Nephron (organoid): ENCODE measurements at regions not wholly inside any gene's neighbourhood (a gene's known extent, or its start where the extent isn't known, plus 50 kb on each side); places are given as distances from the start of the nearest gene placed in this dataset.
"Not testable (repeated sequence)": the region's sequence is repeated elsewhere in the genome, so short reads cannot be mapped to it uniquely, and the experiment has no call there.

Experiments used
- H3K27ac Mint-ChIP-seq, 3 experiments: 2 replicates each; pipeline ENCODE4 v1.8.0; 2020; ENCODE audit warnings: mixed read lengths in 3 of 3, mild to moderate bottlenecking in 2 of 3, moderate library complexity in 1 of 3
- H3K27me3 Mint-ChIP-seq: 2 replicates; pipeline ENCODE4 v1.8.0; 2021; ENCODE audit warnings: low read depth, mild to moderate bottlenecking, moderate library complexity, mixed read lengths
- H3K36me3 Mint-ChIP-seq: 2 replicates; pipeline ENCODE4 v1.8.0; 2020; ENCODE audit warnings: low read depth, mixed read lengths
- H3K4me1 Mint-ChIP-seq: 2 replicates; pipeline ENCODE4 v1.8.0; 2020; ENCODE audit warnings: mixed read lengths
- H3K4me3 Mint-ChIP-seq, 3 experiments: 2 replicates each; pipeline ENCODE4 v1.8.0; 2020; ENCODE audit warnings: mild to moderate bottlenecking in 3 of 3, mixed read lengths in 3 of 3, moderate library complexity in 2 of 3
- H3K9me3 Mint-ChIP-seq: 2 replicates; pipeline ENCODE4 v1.8.0; 2020; ENCODE audit warnings: mixed read lengths
- TF ChIP-seq, protein P1 (sequence below), 3 experiments: fragments of 200-600 bp; sonication (generic); IDR thresholded peaks; one replicate each; pipeline ENCODE4 v1.5.0; 2021; ENCODE audit warnings: antibody characterized with exemption in 3 of 3; ENCODE audit not compliant: unreplicated experiment in 3 of 3

DNA sequence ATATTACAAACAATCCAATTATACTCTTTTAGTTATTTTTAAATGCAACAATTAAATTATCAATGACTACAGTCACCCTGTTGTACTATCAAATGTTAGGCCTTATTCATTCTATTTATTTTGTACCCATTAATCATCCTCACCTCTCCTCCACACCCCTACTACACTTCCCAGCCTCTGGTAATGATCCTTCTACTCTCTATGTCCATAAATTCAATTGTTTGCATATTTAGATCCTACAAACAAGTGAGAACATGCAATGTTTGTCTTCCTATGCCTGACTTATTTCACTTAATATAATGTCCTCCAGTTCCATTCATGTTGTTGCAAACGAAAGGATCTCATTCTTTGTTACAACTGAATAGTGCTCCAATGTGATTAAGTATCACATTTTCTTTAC lies 1414.6 kb downstream of the SLITRK1 start:
- Mint-ChIP-seq H3K4me1 (no peaks in the 10 kb centered on the region), H3K36me3 (no peaks in the 10 kb centered on the region), H3K27ac (no peak overlapping the region), H3K27me3 (peaks cover 3% of the 10 kb centered on the region), H3K4me3 (no peak overlapping the region), H3K9me3 (no peaks in the 10 kb centered on the region)
- TF ChIP-seq, protein P1, sequence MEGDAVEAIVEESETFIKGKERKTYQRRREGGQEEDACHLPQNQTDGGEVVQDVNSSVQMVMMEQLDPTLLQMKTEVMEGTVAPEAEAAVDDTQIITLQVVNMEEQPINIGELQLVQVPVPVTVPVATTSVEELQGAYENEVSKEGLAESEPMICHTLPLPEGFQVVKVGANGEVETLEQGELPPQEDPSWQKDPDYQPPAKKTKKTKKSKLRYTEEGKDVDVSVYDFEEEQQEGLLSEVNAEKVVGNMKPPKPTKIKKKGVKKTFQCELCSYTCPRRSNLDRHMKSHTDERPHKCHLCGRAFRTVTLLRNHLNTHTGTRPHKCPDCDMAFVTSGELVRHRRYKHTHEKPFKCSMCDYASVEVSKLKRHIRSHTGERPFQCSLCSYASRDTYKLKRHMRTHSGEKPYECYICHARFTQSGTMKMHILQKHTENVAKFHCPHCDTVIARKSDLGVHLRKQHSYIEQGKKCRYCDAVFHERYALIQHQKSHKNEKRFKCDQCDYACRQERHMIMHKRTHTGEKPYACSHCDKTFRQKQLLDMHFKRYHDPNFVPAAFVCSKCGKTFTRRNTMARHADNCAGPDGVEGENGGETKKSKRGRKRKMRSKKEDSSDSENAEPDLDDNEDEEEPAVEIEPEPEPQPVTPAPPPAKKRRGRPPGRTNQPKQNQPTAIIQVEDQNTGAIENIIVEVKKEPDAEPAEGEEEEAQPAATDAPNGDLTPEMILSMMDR (IDR thresholded peaks at IDR 0.05; ENCODE audit: unreplicated experiment in 3 of 3): no peak

DNA sequence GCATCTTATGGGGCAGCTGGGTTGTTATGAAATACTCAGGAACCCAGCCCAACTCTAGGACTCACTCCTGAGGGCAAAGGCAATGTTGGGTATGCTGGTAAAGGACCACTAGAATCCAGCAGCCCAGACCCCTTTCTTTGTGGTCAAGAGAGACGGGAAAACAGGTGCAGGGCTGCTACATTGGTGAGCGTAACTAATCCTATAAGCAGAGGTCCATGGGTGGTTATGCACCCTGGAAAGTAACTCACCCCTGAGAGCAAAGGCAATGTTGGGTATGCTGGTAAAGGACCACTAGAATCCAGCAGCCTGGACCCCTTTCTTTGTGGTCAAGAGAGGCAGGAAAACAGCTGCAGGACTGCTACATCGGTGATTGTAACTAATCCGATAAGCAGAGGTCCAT lies 1422.7 kb downstream of the SLITRK1 start:
- not testable (repeated sequence) for H3K27ac Mint-ChIP-seq, H3K36me3 Mint-ChIP-seq, H3K4me1 Mint-ChIP-seq, H3K27me3 Mint-ChIP-seq, H3K4me3 Mint-ChIP-seq, H3K9me3 Mint-ChIP-seq

DNA sequence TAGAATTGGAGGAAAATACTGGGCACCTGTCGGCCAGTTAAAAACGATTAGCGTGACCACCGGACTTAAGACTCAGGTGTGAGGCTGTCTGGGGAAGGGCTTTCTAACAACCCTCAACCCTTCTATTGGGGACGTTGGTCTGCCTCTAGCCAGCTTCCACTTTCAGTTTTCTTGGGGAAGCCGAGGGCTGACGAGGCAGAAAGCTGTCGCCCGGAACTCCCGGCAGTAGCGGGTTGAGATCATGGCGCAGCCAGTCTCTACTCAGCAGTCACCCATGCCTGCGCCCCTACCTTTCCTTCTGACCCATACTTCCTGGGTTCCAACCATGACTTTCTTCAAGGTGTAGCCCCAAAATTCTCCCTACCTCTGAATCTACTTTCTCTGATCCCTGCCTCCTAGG lies 1424.1 kb downstream of the SLITRK1 start:
- Mint-ChIP-seq H3K27me3 (no peaks in the 10 kb centered on the region), H3K9me3 (no peaks in the 10 kb centered on the region), H3K36me3 (no peaks in the 10 kb centered on the region), H3K4me1 (no peaks in the 10 kb centered on the region), H3K27ac (no peak overlapping the region), H3K4me3 (no peak overlapping the region)
- TF ChIP-seq, protein P1 (IDR thresholded peaks at IDR 0.05; ENCODE audit: unreplicated experiment in 3 of 3): no peak

DNA sequence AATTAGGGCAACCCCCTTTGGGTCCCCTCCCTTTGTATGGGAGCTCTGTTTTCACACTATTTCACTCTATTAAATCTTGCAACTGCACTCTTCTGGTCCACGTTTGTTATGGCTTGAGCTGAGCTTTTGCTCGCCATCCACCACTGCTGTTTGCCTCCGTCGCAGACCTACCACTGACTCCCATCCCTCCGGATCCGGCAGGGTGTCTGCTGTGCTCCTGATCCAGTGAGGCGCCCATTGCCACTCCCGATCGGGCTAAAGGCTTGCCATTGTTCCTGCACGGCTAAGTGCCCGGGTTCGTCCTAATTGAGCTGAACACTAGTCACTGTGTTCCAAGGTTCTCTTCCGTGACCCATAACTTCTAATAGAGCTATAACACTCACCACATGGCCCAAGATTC lies 1424.7 kb downstream of the SLITRK1 start:
- not testable (repeated sequence) for H3K27ac Mint-ChIP-seq, H3K9me3 Mint-ChIP-seq, H3K36me3 Mint-ChIP-seq, H3K4me3 Mint-ChIP-seq, H3K27me3 Mint-ChIP-seq, H3K4me1 Mint-ChIP-seq

DNA sequence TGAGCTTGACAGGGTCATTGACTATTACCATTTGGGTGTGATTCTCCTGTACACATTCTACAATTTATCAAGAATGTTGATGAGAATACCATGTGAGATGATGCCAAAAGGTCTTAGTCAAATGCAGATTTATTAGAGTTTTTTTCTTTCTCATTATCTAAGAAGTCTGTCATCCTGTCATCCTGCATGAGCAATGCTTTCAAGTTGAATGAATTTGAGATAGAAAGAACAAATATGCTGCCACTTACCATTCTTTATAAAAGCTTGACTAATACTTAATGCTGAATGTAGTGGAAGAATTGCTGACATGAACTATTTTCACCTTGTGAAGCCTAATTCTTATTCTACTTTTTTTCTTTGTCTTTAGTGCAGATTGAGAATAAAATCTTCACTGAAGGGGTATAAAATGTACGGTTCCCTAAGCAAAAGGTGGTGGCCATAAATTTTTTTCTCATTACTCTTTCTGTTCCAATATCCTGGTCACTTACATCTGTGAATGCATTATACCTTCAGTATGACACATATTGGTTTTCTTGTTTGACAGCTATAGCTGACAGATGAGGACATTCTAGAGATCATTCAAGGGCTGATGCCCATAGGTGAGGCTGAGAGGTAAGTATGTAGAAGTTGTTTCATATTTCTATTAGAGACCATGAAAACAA lies 1434.7 kb downstream of the SLITRK1 start:
- Mint-ChIP-seq H3K27me3 (no peaks in the 10 kb centered on the region), H3K27ac (no peak overlapping the region), H3K4me3 (no peak overlapping the region), H3K9me3 (peaks cover 2% of the 10 kb centered on the region), H3K4me1 (no peaks in the 10 kb centered on the region), H3K36me3 (no peaks in the 10 kb centered on the region)
- TF ChIP-seq, protein P1 (IDR thresholded peaks at IDR 0.05; ENCODE audit: unreplicated experiment in 3 of 3): no peak

DNA sequence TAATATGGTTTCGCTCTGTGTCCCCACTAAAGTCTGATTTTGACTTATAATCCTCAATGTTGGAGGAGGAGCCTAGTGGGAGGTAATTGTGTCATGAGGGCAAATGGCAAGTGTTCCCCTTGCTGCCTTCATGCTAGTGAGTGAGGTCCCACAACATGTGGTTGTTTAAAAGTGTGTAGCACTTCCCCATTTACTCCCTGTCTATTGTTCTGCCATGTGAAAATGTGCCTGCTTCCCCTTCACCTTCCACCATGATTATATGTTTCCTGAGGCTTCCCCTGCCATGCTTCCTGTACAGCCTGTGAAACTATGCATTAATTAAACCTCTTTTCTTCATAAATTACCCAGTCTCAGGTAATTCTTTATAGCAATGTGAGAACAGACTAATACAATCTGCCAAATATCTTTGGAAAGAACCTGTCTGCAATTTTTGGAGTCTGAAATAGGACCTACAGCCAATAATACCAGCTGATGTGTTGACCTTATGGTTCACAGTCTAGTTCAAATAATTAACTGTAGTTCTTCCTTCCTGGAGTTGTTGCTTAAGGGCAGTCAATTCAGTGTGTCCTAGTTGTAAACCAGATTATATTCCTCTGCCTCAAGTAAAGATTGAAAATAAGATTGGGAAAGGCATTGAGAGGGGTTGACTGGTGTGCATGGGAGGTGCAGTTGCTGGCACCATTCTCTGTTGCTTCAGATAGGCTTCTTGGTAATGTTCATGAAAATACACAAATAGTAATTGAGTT lies 1442.9 kb downstream of the SLITRK1 start:
- TF ChIP-seq, protein P1 (IDR thresholded peaks at IDR 0.05; ENCODE audit: unreplicated experiment in 3 of 3): no peak
- no peaks in the 10 kb centered on the region for H3K36me3 Mint-ChIP-seq
- no peaks in the 10 kb centered on the region for H3K27me3 Mint-ChIP-seq
- no peaks in the 10 kb centered on the region for H3K4me1 Mint-ChIP-seq
- no peak overlapping the region for H3K4me3 Mint-ChIP-seq
- H3K27ac Mint-ChIP-seq: no peak overlapping the region
- H3K9me3 Mint-ChIP-seq: peaks cover 19% of the 10 kb centered on the region

DNA sequence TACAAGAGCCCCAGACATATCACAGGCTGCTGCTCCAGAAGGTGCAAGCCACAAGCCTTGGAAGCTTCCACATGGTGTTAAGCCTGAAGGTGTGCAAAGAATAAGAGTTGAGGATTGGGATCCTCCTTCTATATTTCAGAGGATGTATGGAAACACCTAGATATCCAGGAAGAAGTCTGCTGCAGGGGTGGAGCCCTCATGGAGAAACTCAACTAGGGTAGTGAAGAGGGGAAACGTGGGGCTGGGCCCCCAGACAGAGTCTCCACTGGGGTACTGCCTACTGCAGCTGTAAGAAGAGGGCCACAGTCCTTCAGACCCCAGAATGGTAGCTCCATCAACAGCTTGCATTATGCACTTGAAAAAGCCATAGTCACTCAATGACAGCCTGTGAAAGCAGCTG lies 1444.0 kb downstream of the SLITRK1 start:
- H3K27ac Mint-ChIP-seq: no peak overlapping the region
- H3K36me3 Mint-ChIP-seq: no peaks in the 10 kb centered on the region
- H3K27me3 Mint-ChIP-seq: no peaks in the 10 kb centered on the region
- H3K9me3 Mint-ChIP-seq: peaks cover 19% of the 10 kb centered on the region
- TF ChIP-seq, protein P1 (IDR thresholded peaks at IDR 0.05; ENCODE audit: unreplicated experiment in 3 of 3): no peak
- H3K4me1 Mint-ChIP-seq: no peaks in the 10 kb centered on the region
- no peak overlapping the region for H3K4me3 Mint-ChIP-seq
